ENCODE measurements at regions not wholly inside any gene's neighbourhood (a gene's known extent, or its start where the extent isn't known, plus 50 kb on each side); places are given as distances from the start of the nearest gene placed in this dataset.
"Not testable (repeated sequence)": the region's sequence is repeated elsewhere in the genome, so short reads cannot be mapped to it uniquely, and the experiment has no call there.

- Mint-ChIP-seq H3K27ac (no peak overlapping the region), H3K27me3 (no peaks in the 10 kb centered on the region), H3K4me1 (no peaks in the 10 kb centered on the region), H3K9me3 (peaks cover 0 to 9% of the 10 kb centered on the region in 2 donors), H3K4me3 (no peak overlapping the region)
- ATAC-seq (no peak), DNase-seq (no peak)
Measured at GRCh38 chr9:78893774-78894401, 597.0 kb downstream of the PSAT1 start.

GRCh38 chr9:78896479-78896878 is 599.6 kb downstream of the PSAT1 start:
- Mint-ChIP-seq H3K27ac (no peak overlapping the region), H3K4me1 (no peaks in the 10 kb centered on the region), H3K9me3 (no peaks in the 10 kb centered on the region), H3K27me3 (no peaks in the 10 kb centered on the region), H3K4me3 (no peak overlapping the region)
- DNase-seq (no peak), ATAC-seq (no peak)

GRCh38 chr9:78898234-78898633 is 601.3 kb downstream of the PSAT1 start:
- DNase-seq = no peak
- H3K4me1 Mint-ChIP-seq = no peaks in the 10 kb centered on the region
- H3K9me3 Mint-ChIP-seq = no peaks in the 10 kb centered on the region
- no peak overlapping the region for H3K4me3 Mint-ChIP-seq
- no peak for ATAC-seq
- no peak overlapping the region for H3K27ac Mint-ChIP-seq
- H3K27me3 Mint-ChIP-seq = no peaks in the 10 kb centered on the region

GRCh38 chr9:78899006-78899405 is 602.1 kb downstream of the PSAT1 start:
- DNase-seq (no peak), ATAC-seq (no peak)
- no peaks in the 10 kb centered on the region for H3K4me1 Mint-ChIP-seq
- H3K9me3 Mint-ChIP-seq = no peaks in the 10 kb centered on the region
- no peak overlapping the region for H3K4me3 Mint-ChIP-seq
- H3K27ac Mint-ChIP-seq = no peak overlapping the region
- no peaks in the 10 kb centered on the region for H3K27me3 Mint-ChIP-seq

- no peak overlapping the region for H3K4me3 Mint-ChIP-seq
- H3K4me1 Mint-ChIP-seq = no peaks in the 10 kb centered on the region
- H3K27me3 Mint-ChIP-seq = no peaks in the 10 kb centered on the region
- DNase-seq (no peak), ATAC-seq (no peak)
- no peak overlapping the region for H3K27ac Mint-ChIP-seq
- no peaks in the 10 kb centered on the region for H3K9me3 Mint-ChIP-seq
Measured at GRCh38 chr9:78900500-78900899, 603.6 kb downstream of the PSAT1 start.

GRCh38 chr9:78902051-78902450 is 605.1 kb downstream of the PSAT1 start:
- no peak overlapping the region for H3K4me3 Mint-ChIP-seq
- DNase-seq (no peak), ATAC-seq (no peak)
- H3K27me3 Mint-ChIP-seq = no peaks in the 10 kb centered on the region
- H3K27ac Mint-ChIP-seq = no peak overlapping the region
- no peaks in the 10 kb centered on the region for H3K4me1 Mint-ChIP-seq
- H3K9me3 Mint-ChIP-seq = no peaks in the 10 kb centered on the region

- DNase-seq (no peak), ATAC-seq (no peak)
- Mint-ChIP-seq H3K4me3 (no peak overlapping the region), H3K4me1 (no peaks in the 10 kb centered on the region), H3K9me3 (peaks cover 2 to 4% of the 10 kb centered on the region in 2 donors), H3K27ac (no peak overlapping the region), H3K27me3 (no peaks in the 10 kb centered on the region)
Measured at GRCh38 chr9:78903581-78903980, 606.7 kb downstream of the PSAT1 start.

GRCh38 chr9:78904686-78905085 is 607.8 kb downstream of the PSAT1 start:
- Mint-ChIP-seq H3K27ac (no peak overlapping the region), H3K4me3 (no peak overlapping the region), H3K27me3 (no peaks in the 10 kb centered on the region), H3K4me1 (no peaks in the 10 kb centered on the region), H3K9me3 (peaks cover 4 to 6% of the 10 kb centered on the region in 2 donors)
- no peak for DNase-seq
- ATAC-seq = no peak

- no peak for DNase-seq
- H3K4me3 Mint-ChIP-seq = no peak overlapping the region
- H3K27ac Mint-ChIP-seq = no peak overlapping the region
- no peaks in the 10 kb centered on the region for H3K27me3 Mint-ChIP-seq
- ATAC-seq = no peak
- H3K4me1 Mint-ChIP-seq = no peaks in the 10 kb centered on the region
- H3K9me3 Mint-ChIP-seq = peaks cover 4 to 6% of the 10 kb centered on the region in 2 donors
Measured at GRCh38 chr9:78905387-78905786, 608.5 kb downstream of the PSAT1 start.

DNA sequence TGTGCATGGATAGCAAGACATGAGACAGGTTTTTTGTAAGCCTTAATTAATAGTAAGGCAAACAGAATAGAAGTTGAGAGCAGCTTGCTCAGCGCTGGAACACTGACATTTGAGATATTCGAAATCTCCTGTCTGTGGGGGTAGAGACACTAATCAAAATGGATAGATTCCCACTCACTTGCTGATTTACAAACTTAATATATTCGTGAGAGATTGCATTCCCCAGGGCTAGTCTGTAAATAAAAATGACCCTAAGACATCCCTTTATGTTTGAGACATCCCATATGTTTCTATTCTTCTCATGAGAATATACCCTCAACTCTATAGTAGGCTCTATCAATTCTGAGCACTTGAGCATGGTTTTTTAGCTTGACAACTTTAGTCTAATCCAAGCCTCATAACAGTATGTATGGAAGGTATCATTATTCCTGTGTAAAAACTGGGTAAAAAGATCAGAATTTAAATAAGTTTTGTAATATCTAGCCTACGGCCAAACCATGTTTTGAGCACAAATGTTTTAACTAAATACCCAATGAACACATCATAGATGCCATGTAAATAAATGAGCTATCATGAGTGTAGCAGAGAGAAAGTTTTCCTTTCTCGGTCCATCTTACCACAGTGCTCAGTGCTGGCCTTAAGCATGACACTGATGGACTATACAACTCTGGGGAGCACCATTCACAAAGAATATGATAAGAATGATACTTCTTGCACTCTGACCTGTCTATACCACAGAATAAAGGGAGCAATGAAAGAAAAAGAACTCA is 609.2 kb downstream of the PSAT1 start:
- H3K27me3 Mint-ChIP-seq = no peaks in the 10 kb centered on the region
- no peak for ATAC-seq
- no peak for DNase-seq
- H3K4me1 Mint-ChIP-seq = no peaks in the 10 kb centered on the region
- H3K9me3 Mint-ChIP-seq = peaks cover 4 to 6% of the 10 kb centered on the region in 2 donors
- H3K4me3 Mint-ChIP-seq = no peak overlapping the region
- no peak overlapping the region for H3K27ac Mint-ChIP-seq

DNA sequence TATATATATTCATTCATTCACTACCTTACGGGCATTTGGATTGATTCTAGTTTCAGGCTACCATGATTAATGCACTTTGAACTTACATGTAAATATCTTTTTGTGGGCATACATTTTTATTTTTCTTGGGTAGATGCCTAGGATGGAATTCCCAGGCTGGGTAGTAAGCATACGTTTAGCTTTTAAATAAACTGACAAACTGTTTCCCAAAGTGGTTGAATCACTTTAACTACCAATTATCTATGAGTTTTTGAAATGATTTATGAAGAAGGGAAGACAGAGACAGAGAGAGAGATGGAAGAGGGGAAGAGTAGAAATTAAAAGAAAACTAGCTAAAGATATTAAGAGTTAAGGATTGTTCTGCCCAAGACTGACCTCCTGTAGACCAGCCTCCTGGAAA is 612.6 kb downstream of the PSAT1 start:
- no peaks in the 10 kb centered on the region for H3K4me1 Mint-ChIP-seq
- ATAC-seq (no peak), DNase-seq (no peak)
- H3K4me3 Mint-ChIP-seq = no peak overlapping the region
- peaks cover 4 to 6% of the 10 kb centered on the region in 2 donors for H3K9me3 Mint-ChIP-seq
- H3K27ac Mint-ChIP-seq = no peak overlapping the region
- no peaks in the 10 kb centered on the region for H3K27me3 Mint-ChIP-seq

GRCh38 chr9:78916884-78917283 is 620.0 kb downstream of the PSAT1 start:
- H3K27ac Mint-ChIP-seq, DNase-seq, H3K27me3 Mint-ChIP-seq: not testable (repeated sequence)

DNA sequence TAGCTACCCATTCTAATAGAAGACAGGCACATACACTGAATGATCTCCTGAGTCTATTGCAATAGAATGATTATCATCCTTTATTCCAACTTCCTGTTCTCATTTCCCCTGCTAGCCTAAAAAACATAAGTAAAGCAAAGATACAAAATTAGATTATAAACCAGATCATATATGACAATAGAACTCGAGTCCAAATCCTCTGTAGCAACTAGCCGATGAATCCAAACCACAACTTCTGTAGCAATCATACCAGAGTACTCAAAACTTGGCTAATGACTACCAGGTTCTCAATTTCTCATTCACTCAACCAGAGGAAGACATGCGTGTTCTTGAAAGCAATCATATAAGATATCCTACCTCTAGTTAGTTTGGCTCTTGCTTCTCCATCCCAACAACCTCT is 622.1 kb downstream of the PSAT1 start:
- DNase-seq = no peak
- no peak for ATAC-seq
- no peaks in the 10 kb centered on the region for H3K27me3 Mint-ChIP-seq

More at GRCh38 chr9:78916884-78917283, 620.0 kb downstream of the PSAT1 start:
- ATAC-seq, H3K4me3 Mint-ChIP-seq, H3K4me1 Mint-ChIP-seq: not testable (repeated sequence)
- H3K9me3 Mint-ChIP-seq = peaks cover 7 to 22% of the 10 kb centered on the region in 2 donors

GRCh38 chr9:78919701-78920100 is 622.8 kb downstream of the PSAT1 start:
- ATAC-seq (no peak), DNase-seq (no peak)
- Mint-ChIP-seq H3K4me1 (no peaks in the 10 kb centered on the region), H3K9me3 (peaks cover 7 to 22% of the 10 kb centered on the region in 2 donors), H3K27me3 (no peaks in the 10 kb centered on the region), H3K27ac (no peak overlapping the region), H3K4me3 (no peak overlapping the region)

More for the DNA sequence above, 622.1 kb downstream of the PSAT1 start:
- Mint-ChIP-seq H3K9me3 (peaks cover 7 to 22% of the 10 kb centered on the region in 2 donors), H3K27ac (no peak overlapping the region), H3K4me1 (no peaks in the 10 kb centered on the region), H3K4me3 (no peak overlapping the region)

GRCh38 chr9:78921341-78921740 is 624.4 kb downstream of the PSAT1 start:
- DNase-seq (no peak), ATAC-seq (no peak)
- Mint-ChIP-seq H3K4me3 (no peak overlapping the region), H3K27me3 (no peaks in the 10 kb centered on the region), H3K4me1 (no peaks in the 10 kb centered on the region), H3K9me3 (peaks cover 7 to 20% of the 10 kb centered on the region in 2 donors), H3K27ac (no peak overlapping the region)

- Mint-ChIP-seq H3K4me1 (no peaks in the 10 kb centered on the region), H3K27ac (no peak overlapping the region), H3K27me3 (no peaks in the 10 kb centered on the region), H3K9me3 (peaks cover 0 to 4% of the 10 kb centered on the region in 2 donors), H3K4me3 (no peak overlapping the region)
- ATAC-seq = no peak
- no peak for DNase-seq
Measured at GRCh38 chr9:78923966-78924659, 627.2 kb downstream of the PSAT1 start.

Data from stimulated activated naive CD8-positive, alpha-beta T cell treated with anti-CD3 and anti-CD28 coated beads, Interleukin-15, amount 100 ng/mL, for 72 hours (primary cell).